ENCODE measurements at regions not wholly inside any gene's neighbourhood (a gene's known extent, or its start where the extent isn't known, plus 50 kb on each side); places are given as distances from the start of the nearest gene placed in this dataset.

- no peaks in the 10 kb centered on the region for H3K27me3 Mint-ChIP-seq (ENCODE audit: insufficient read depth, unreplicated experiment)
- DNase-seq (ENCODE audit: unreplicated experiment): no peak
- no peak overlapping the region for H3K27ac Mint-ChIP-seq (ENCODE audit: low read depth, unreplicated experiment)
- no peaks in the 10 kb centered on the region for H3K4me1 Mint-ChIP-seq (ENCODE audit: insufficient read depth, unreplicated experiment)
- ChIA-PET POLR2A (no interaction called here), CTCF (no interaction called here)
- BruUV-seq (replicated peaks): no TSS peak
- H3K9me3 Mint-ChIP-seq (ENCODE audit: unreplicated experiment): no peaks in the 10 kb centered on the region
- no peak for TF ChIP-seq CTCF (IDR thresholded peaks at IDR 0.05; ENCODE audit: unreplicated experiment)
- intact Hi-C loops (cut with micrococcal nuclease): no loop called here
- H3K4me3 Mint-ChIP-seq (ENCODE audit: unreplicated experiment): no peak overlapping the region
- no peaks in the 10 kb centered on the region for H3K36me3 Mint-ChIP-seq (ENCODE audit: insufficient read depth, unreplicated experiment)
These were observed 120.8 kb upstream of the SFRP2 start for GRCh38 chr4:153909672-153910071.

GRCh38 chr4:153906231-153906630 is 117.3 kb upstream of the SFRP2 start:
- CTCF ChIA-PET: no interaction called here
- H3K27ac Mint-ChIP-seq (ENCODE audit: low read depth, unreplicated experiment): no peak overlapping the region
- H3K4me1 Mint-ChIP-seq (ENCODE audit: insufficient read depth, unreplicated experiment): no peaks in the 10 kb centered on the region
- POLR2A ChIA-PET: no interaction called here
- no peaks in the 10 kb centered on the region for H3K36me3 Mint-ChIP-seq (ENCODE audit: insufficient read depth, unreplicated experiment)
- H3K9me3 Mint-ChIP-seq (ENCODE audit: unreplicated experiment): no peaks in the 10 kb centered on the region
- no peak for DNase-seq (ENCODE audit: unreplicated experiment)
- H3K27me3 Mint-ChIP-seq (ENCODE audit: insufficient read depth, unreplicated experiment): no peaks in the 10 kb centered on the region
- intact Hi-C loops (cut with micrococcal nuclease): no loop called here
- no TSS peak for BruUV-seq (replicated peaks)
- TF ChIP-seq CTCF (IDR thresholded peaks at IDR 0.05; ENCODE audit: unreplicated experiment): no peak
- no peak overlapping the region for H3K4me3 Mint-ChIP-seq (ENCODE audit: unreplicated experiment)

- no peak for DNase-seq (ENCODE audit: unreplicated experiment)
- H3K4me1 Mint-ChIP-seq (ENCODE audit: insufficient read depth, unreplicated experiment): no peaks in the 10 kb centered on the region
- POLR2A ChIA-PET: no interaction called here
- no peak overlapping the region for H3K27ac Mint-ChIP-seq (ENCODE audit: low read depth, unreplicated experiment)
- BruUV-seq (replicated peaks): no TSS peak
- intact Hi-C loops (cut with micrococcal nuclease): no loop called here
- H3K9me3 Mint-ChIP-seq (ENCODE audit: unreplicated experiment): no peaks in the 10 kb centered on the region
- H3K27me3 Mint-ChIP-seq (ENCODE audit: insufficient read depth, unreplicated experiment): no peaks in the 10 kb centered on the region
- TF ChIP-seq CTCF (IDR thresholded peaks at IDR 0.05; ENCODE audit: unreplicated experiment): no peak
- CTCF ChIA-PET: no interaction called here
- H3K36me3 Mint-ChIP-seq (ENCODE audit: insufficient read depth, unreplicated experiment): no peaks in the 10 kb centered on the region
- H3K4me3 Mint-ChIP-seq (ENCODE audit: unreplicated experiment): no peak overlapping the region
These were observed 116.3 kb upstream of the SFRP2 start for GRCh38 chr4:153905231-153905630.

- H3K36me3 Mint-ChIP-seq (ENCODE audit: insufficient read depth, unreplicated experiment): no peaks in the 10 kb centered on the region
- no peak for DNase-seq (ENCODE audit: unreplicated experiment)
- H3K27me3 Mint-ChIP-seq (ENCODE audit: insufficient read depth, unreplicated experiment): no peaks in the 10 kb centered on the region
- no peaks in the 10 kb centered on the region for H3K4me1 Mint-ChIP-seq (ENCODE audit: insufficient read depth, unreplicated experiment)
- ChIA-PET POLR2A (no interaction called here), CTCF (interaction anchor here (0.6 kb wide), 1 partner anchor 19 kb away, joined by 3 read pairs; no protein-coding TSS in a partner anchor)
- intact Hi-C loops (cut with micrococcal nuclease): no loop called here
- H3K4me3 Mint-ChIP-seq (ENCODE audit: unreplicated experiment): no peak overlapping the region
- H3K9me3 Mint-ChIP-seq (ENCODE audit: unreplicated experiment): no peaks in the 10 kb centered on the region
- no TSS peak for BruUV-seq (replicated peaks)
- TF ChIP-seq CTCF (IDR thresholded peaks at IDR 0.05; ENCODE audit: unreplicated experiment): no peak
- H3K27ac Mint-ChIP-seq (ENCODE audit: low read depth, unreplicated experiment): no peak overlapping the region
These were observed 115.1 kb upstream of the SFRP2 start for GRCh38 chr4:153904011-153904410.
